Thymus (tissue), 11 donors: ENCODE measurements at regions not wholly inside any gene's neighbourhood (a gene's known extent, or its start where the extent isn't known, plus 50 kb on each side); places are given as distances from the start of the nearest gene placed in this dataset.

Experiments used
- DNase-seq, 9 donors: peaks; one replicate each; pipeline ENCODE4 v3.0.0-alpha.2; 2013; ENCODE audit warnings: low spot score in 9 of 9, low read depth in 6 of 9, missing footprints in 1 of 9
- H3K27ac ChIP-seq, 2 donors: one replicate each; pipeline ENCODE4 v1.5.1; 2013; ENCODE audit warnings: control low read depth in 1 of 2, low read depth in 1 of 2, low read length in 1 of 2, mild to moderate bottlenecking in 1 of 2, moderate library complexity in 1 of 2
- H3K27me3 ChIP-seq, 2 donors: one replicate each; pipeline ENCODE4 v1.5.1; 2013; ENCODE audit warnings: low read length in 1 of 2; ENCODE audit not compliant: control insufficient read depth in 2 of 2, insufficient read depth in 1 of 2
- H3K36me3 ChIP-seq, 2 donors: one replicate each; pipeline ENCODE4 v1.5.1; 2013; ENCODE audit warnings: low read length in 1 of 2, mild to moderate bottlenecking in 1 of 2, moderate library complexity in 1 of 2; ENCODE audit not compliant: control insufficient read depth in 2 of 2, insufficient read depth in 2 of 2
- H3K4me1 ChIP-seq, 2 donors: one replicate each; pipeline ENCODE4 v1.5.1; 2013; ENCODE audit warnings: low read length in 2 of 2; ENCODE audit not compliant: control insufficient read depth in 2 of 2, insufficient read depth in 2 of 2
- H3K4me3 ChIP-seq, 2 donors: one replicate each; pipeline ENCODE4 v1.5.1; 2013; ENCODE audit warnings: low read length in 2 of 2, control low read depth in 1 of 2, mild to moderate bottlenecking in 1 of 2
- H3K9me3 ChIP-seq, 2 donors: one replicate each; pipeline ENCODE4 v1.5.1; 2013; ENCODE audit warnings: low read length in 1 of 2, mild to moderate bottlenecking in 1 of 2; ENCODE audit not compliant: control insufficient read depth in 2 of 2, insufficient read depth in 1 of 2
- WGBS: extraction: QIAGEN DNeasy Blood & Tissue Kit; methylation state at CpG from one replicate; pipeline ENCODE4 v1.1.7; 2013; 5-methylcytosine and 5-hydroxymethylcytosine counted together
- donor health status: healthy.

GRCh38 chr10:125557311-125557710 lies 125.7 kb downstream of the TEX36 start:
- Histone ChIP-seq H3K27ac (no peak overlapping the region), H3K4me1 (no peaks in the 10 kb centered on the region), H3K4me3 (no peak overlapping the region), H3K36me3 (no peaks in the 10 kb centered on the region), H3K9me3 (no peaks in the 10 kb centered on the region), H3K27me3 (no peaks in the 10 kb centered on the region)
- DNase-seq: no peak
- 53% methylated on average over 4 of the region's 4 CpGs for WGBS

DNA sequence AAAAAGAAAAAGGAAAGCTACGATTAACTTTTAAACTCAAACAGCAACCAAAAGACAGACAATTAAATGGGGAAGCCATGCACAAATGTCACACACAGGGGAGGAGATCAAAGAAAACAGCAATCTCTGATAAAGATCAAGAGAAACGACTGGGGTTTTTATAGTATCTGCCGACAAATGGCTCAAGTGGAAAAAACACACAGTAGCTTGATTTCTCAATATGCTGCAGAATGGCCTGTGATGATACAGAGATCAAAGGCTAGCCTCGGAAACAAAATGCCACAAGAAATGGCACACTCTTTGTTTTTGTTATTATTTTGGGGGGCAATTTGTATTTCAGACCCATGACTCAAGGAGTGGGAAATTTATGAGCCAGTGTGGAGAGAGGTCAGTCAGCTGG lies 126.1 kb downstream of the TEX36 start:
- no peaks in the 10 kb centered on the region for H3K4me1 ChIP-seq
- H3K9me3 ChIP-seq: no peaks in the 10 kb centered on the region
- no peak overlapping the region for H3K27ac ChIP-seq
- 19% methylated on average over 4 of the region's 4 CpGs for WGBS
- DNase-seq: no peak
- H3K36me3 ChIP-seq: no peaks in the 10 kb centered on the region
- no peak overlapping the region for H3K4me3 ChIP-seq
- no peaks in the 10 kb centered on the region for H3K27me3 ChIP-seq

- Histone ChIP-seq H3K4me3 (no peak overlapping the region), H3K36me3 (no peaks in the 10 kb centered on the region), H3K4me1 (no peaks in the 10 kb centered on the region), H3K27me3 (no peaks in the 10 kb centered on the region), H3K27ac (no peak overlapping the region), H3K9me3 (no peaks in the 10 kb centered on the region)
- WGBS: 84% methylated on average over 12 of the region's 12 CpGs
- DNase-seq: no peak
Measured at GRCh38 chr10:125555743-125556142, 127.2 kb downstream of the TEX36 start.

DNA sequence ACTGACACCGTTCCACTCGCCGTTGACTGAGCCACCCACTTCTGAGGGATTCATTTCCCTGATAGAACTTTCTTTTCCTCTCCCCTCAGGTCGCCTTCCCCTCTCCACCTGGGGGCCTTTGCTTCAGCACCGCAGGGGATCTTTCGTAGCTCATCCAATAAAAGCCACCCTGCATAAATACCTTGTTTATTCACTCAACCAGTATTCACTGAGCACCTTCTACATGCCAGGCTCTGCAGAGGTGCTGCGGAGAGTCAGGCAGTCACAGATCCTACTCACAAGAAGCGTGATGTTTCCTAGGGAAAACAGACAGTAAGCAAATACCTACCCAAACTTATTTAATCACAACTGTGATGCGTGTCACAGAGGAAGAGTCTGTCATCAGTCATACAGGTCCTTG lies 127.7 kb downstream of the TEX36 start:
- no peak overlapping the region for H3K27ac ChIP-seq
- H3K4me1 ChIP-seq: no peaks in the 10 kb centered on the region
- H3K9me3 ChIP-seq: no peaks in the 10 kb centered on the region
- no peak for DNase-seq
- 85% methylated on average over 9 of the region's 9 CpGs for WGBS
- no peak overlapping the region for H3K4me3 ChIP-seq
- H3K27me3 ChIP-seq: no peaks in the 10 kb centered on the region
- no peaks in the 10 kb centered on the region for H3K36me3 ChIP-seq

DNA sequence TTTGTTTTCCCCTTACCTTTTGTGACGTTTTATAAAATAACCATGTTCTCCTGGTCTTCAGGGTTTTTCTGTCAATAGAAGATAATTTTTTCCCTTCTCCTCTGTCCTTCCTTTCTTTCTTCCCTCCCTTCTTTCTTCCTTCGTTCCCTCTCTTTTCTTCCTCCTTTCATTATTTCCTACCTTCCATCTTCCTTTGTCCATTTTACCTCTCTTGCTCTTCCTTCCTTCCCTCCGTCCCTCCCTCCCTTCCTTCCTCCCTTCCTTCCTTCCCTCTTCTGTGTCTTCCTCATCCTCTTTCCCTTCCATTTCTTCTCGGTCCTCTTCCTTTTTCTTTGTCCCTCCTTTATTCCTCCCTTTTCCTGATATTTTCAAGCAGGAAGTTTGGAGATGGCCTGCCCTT lies 128.2 kb downstream of the TEX36 start:
- no peaks in the 10 kb centered on the region for H3K9me3 ChIP-seq
- 68% methylated on average over 4 of the region's 4 CpGs for WGBS
- DNase-seq: no peak
- H3K4me3 ChIP-seq: no peak overlapping the region
- H3K27ac ChIP-seq: no peak overlapping the region
- H3K27me3 ChIP-seq: no peaks in the 10 kb centered on the region
- H3K4me1 ChIP-seq: no peaks in the 10 kb centered on the region
- H3K36me3 ChIP-seq: no peaks in the 10 kb centered on the region

DNA sequence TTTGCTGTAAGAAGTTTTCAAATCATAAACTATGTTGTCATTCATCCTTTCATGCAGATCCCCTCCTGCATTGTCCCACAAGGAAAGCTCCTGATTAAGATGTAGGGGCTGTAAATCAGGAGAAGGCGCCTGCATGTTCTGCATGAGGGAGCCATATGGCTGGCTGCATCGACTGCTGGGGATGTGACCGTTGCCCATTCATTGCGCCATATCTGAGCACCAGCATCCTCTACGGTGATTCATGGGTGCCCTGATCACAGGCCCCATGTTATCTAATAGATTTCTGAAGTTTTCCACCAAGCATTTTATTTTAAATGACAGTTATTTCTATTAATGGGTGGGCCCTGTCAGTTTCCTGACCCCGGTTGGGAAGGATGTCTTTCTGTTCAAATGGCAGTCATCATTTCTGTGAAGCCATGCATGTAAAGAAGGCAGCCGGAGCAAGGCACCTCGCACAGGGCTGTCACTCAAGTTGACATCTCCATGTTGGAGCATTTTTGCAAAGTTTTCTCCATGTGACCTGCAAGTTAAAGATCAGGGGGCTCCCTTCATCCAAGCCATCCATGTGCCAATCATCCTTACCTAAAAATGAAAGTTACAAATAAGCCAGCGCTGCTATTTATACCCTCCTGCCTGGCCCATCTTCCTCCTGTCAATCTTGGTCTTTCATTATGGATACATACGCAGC lies 128.8 kb downstream of the TEX36 start:
- Histone ChIP-seq H3K27ac (no peak overlapping the region), H3K27me3 (no peaks in the 10 kb centered on the region), H3K4me3 (no peak overlapping the region), H3K4me1 (no peaks in the 10 kb centered on the region), H3K9me3 (no peaks in the 10 kb centered on the region), H3K36me3 (no peaks in the 10 kb centered on the region)
- WGBS: 93% methylated on average over 10 of the region's 10 CpGs
- no peak for DNase-seq

GRCh38 chr10:125553091-125553490 lies 129.9 kb downstream of the TEX36 start:
- DNase-seq: no peak
- no peaks in the 10 kb centered on the region for H3K9me3 ChIP-seq
- 98% methylated on average over 2 of the region's 2 CpGs for WGBS
- no peaks in the 10 kb centered on the region for H3K4me1 ChIP-seq
- H3K4me3 ChIP-seq: no peak overlapping the region
- no peaks in the 10 kb centered on the region for H3K27me3 ChIP-seq
- no peak overlapping the region for H3K27ac ChIP-seq
- no peaks in the 10 kb centered on the region for H3K36me3 ChIP-seq

DNA sequence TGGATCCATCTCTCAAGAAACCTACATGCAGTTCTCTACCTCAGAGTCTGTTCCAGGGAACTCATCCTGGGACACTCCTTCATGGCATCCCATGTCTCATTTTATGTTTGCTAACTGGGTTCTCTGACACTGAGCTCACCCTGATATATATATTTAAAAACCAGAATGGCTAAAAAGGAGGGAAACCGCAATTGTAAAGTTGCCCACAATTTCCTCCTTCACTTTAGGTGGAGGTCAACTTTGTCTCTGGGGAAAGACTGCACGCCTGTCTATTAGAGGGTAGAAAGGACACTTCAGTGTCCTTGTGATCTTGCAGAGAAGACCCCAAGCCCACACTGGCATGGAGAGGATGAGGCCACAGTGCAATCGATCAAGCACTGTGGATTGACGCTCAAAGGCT lies 131.7 kb downstream of the TEX36 start:
- WGBS: 75% methylated on average over 4 of the region's 4 CpGs
- no peak for DNase-seq
- Histone ChIP-seq H3K36me3 (no peaks in the 10 kb centered on the region), H3K4me1 (no peaks in the 10 kb centered on the region), H3K4me3 (no peak overlapping the region), H3K27ac (no peak overlapping the region), H3K9me3 (no peaks in the 10 kb centered on the region), H3K27me3 (no peaks in the 10 kb centered on the region)

- Histone ChIP-seq H3K27me3 (no peaks in the 10 kb centered on the region), H3K4me3 (no peak overlapping the region), H3K4me1 (no peaks in the 10 kb centered on the region), H3K27ac (no peak overlapping the region), H3K9me3 (no peaks in the 10 kb centered on the region), H3K36me3 (no peaks in the 10 kb centered on the region)
- DNase-seq: no peak
- WGBS: 78% methylated on average over 3 of the region's 3 CpGs
Measured at GRCh38 chr10:125550362-125550761, 132.6 kb downstream of the TEX36 start.

DNA sequence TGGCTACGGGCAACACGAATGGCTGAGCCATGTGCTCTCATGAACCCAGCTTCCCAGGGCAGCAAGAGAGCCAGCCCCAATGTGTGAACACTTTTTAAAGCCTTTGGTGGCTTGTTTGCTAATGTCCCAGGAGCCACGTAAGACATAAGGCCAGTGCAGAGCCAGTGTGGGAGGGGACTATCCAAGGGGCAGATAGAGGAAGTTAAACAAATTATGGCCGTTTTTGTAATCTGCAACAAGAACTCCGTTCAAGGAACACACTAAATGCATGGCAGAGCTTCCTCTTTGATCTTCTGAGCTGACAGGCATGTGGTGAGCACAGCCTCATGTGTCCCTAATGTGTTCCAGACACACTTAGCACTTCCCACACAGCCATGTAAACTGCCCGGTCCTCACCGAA lies 133.3 kb downstream of the TEX36 start:
- Histone ChIP-seq H3K27ac (no peak overlapping the region), H3K36me3 (no peaks in the 10 kb centered on the region), H3K9me3 (no peaks in the 10 kb centered on the region), H3K27me3 (no peaks in the 10 kb centered on the region), H3K4me3 (no peak overlapping the region), H3K4me1 (no peaks in the 10 kb centered on the region)
- DNase-seq: no peak
- WGBS: 56% methylated on average over 7 of the region's 7 CpGs
